ENCODE measurements at regions not wholly inside any gene's neighbourhood (a gene's known extent, or its start where the extent isn't known, plus 50 kb on each side); places are given as distances from the start of the nearest gene placed in this dataset.

- RAD21 ChIA-PET (ENCODE audit: unreplicated experiment): interaction anchor here (1.2 to 4.1 kb wide), 6 partner anchors 21 to 66 kb away, joined by 3 to 26 read pairs (median 4); no protein-coding TSS in a partner anchor
- no peak overlapping the region for H3K27ac ChIP-seq (ENCODE audit: control insufficient read depth, insufficient read depth)
- CTCF ChIA-PET: interaction anchor here (0.7 to 2.5 kb wide), 6 partner anchors 10 to 66 kb away, joined by 3 to 8 read pairs (median 4); no protein-coding TSS in a partner anchor
- no peak overlapping the region for H2AFZ ChIP-seq (ENCODE audit: control insufficient read depth, low read depth, low read length)
- FAIRE-seq (no peak), ATAC-seq (peak; percentile 59), DNase-seq (ENCODE audit: low read depth, low spot score) (no peak)
- no peaks in the 10 kb centered on the region for H4K20me1 ChIP-seq (ENCODE audit: control insufficient read depth, insufficient read depth)
- no peak overlapping the region for H3K9ac ChIP-seq (ENCODE audit: control insufficient read depth, insufficient read depth, low read length)
- POLR2A ChIA-PET: interaction anchor here (1.3 kb wide), 1 partner anchor 32 kb away, joined by 3 read pairs; no protein-coding TSS in a partner anchor
- no TSS peak for BruUV-seq (replicated peaks)
- 9% methylated on average over 5 of the region's 5 CpGs for WGBS (ENCODE audit: insufficient coverage, insufficient replicate concordance, low lambda C conversion rate, missing lambda C conversion rate)
- H3K4me2 ChIP-seq (ENCODE audit: control insufficient read depth, insufficient read depth): no peak overlapping the region
- H3K4me3 ChIP-seq: no peak overlapping the region
- no peaks in the 10 kb centered on the region for H3K79me2 ChIP-seq (ENCODE audit: control insufficient read depth, insufficient read depth, low read length)
- 0 out of 2 replicates have a peak, but pooled peaks have one; percentile 23 for TF ChIP-seq RAD51 (IDR thresholded peaks at IDR 0.05)
- no peak for TF ChIP-seq MLLT1 (IDR thresholded peaks at IDR 0.05)
- TF ChIP-seq CREB1 (IDR thresholded peaks at IDR 0.05; ENCODE audit: low read depth): no peak
- TF ChIP-seq HDGF (IDR thresholded peaks at IDR 0.05): no peak
- no peak for TF ChIP-seq BRCA1 (IDR thresholded peaks at IDR 0.05; ENCODE audit: low read depth, low read length)
- no peak for TF ChIP-seq STAT1 (conservative IDR thresholded peaks at IDR 0.05)
- no peak for TF ChIP-seq NBN (IDR thresholded peaks at IDR 0.05)
- TF ChIP-seq TCF3 (IDR thresholded peaks at IDR 0.05; ENCODE audit: borderline replicate concordance, insufficient read depth, low read depth, low read length): no peak
- peak; percentile 20; the same call in 1 of the 2 replicates for TF ChIP-seq SPI1 (IDR thresholded peaks at IDR 0.05; ENCODE audit: borderline replicate concordance, insufficient read depth, low read depth, low read length)
- no peak for TF ChIP-seq POLR2AphosphoS5 (IDR thresholded peaks at IDR 0.05; ENCODE audit: low read length)
- no peak for TF ChIP-seq CHD2 (IDR thresholded peaks at IDR 0.05; ENCODE audit: borderline replicate concordance, low read depth, low read length)
- TF ChIP-seq CHD4 (IDR thresholded peaks at IDR 0.05): no peak
- SMC1A ChIA-PET (ENCODE audit: uncharacterized antibody, unreplicated experiment): interaction anchor here (0.6 to 1.5 kb wide), 5 partner anchors 15 to 56 kb away, joined by 3 to 5 read pairs (median 4); no protein-coding TSS in a partner anchor
- peaks cover 0 to 4% of the 10 kb centered on the region in 2 experiments; a peak in 1 of 4 replicates for H3K27me3 ChIP-seq (replicated peaks in 1 of 2; ENCODE audit: control insufficient read depth in 2 of 2, insufficient read depth in 2 of 2, low read length in 1 of 2)
- intact Hi-C loops (cut with micrococcal nuclease; ENCODE audit: unreplicated experiment): loop anchor here (5.0 kb wide), 1 partner anchor 36 kb away; no protein-coding TSS in a partner anchor
- H3K36me3 ChIP-seq (ENCODE audit: control insufficient read depth in 2 of 2, insufficient read depth in 2 of 2, low read length in 1 of 2): no peaks in the 10 kb centered on the region; a peak in 1 of 4 replicates
- H3K9me3 ChIP-seq (replicated peaks; ENCODE audit: control insufficient read depth, insufficient read depth, low read length): no peaks in the 10 kb centered on the region; the same call in 2 of the 3 replicates
- in situ Hi-C loops (cut with MboI): no loop called here
- no peaks in the 10 kb centered on the region for H3K4me1 ChIP-seq (ENCODE audit: control insufficient read depth, insufficient read depth, low read length)
Observed at GRCh38 chrX:10052906-10053625, 85.9 kb downstream of the CLDN34 start.

All from GM12878 (cell line).